Calu3 (cell line): ENCODE measurements at regions not wholly inside any gene's neighbourhood (a gene's known extent, or its start where the extent isn't known, plus 50 kb on each side); places are given as distances from the start of the nearest gene placed in this dataset.

Experiments used
- BruUV-seq: library from RNA; stranded (reverse); fragments of 400-500 nt; replicated peaks from 2 replicates; lab custom pipeline; 2021; lab: Mats Ljungman, UMichigan
- CTCF ChIA-PET: fragments of 300-600 bp; sonication (Branson Sonifier 250); formaldehyde crosslinking; loops from one replicate; lab custom pipeline; 2022; ENCODE audit warnings: antibody characterized with exemption; lab: Charles Lee
- DNase-seq: peaks from one replicate; pipeline ENCODE4 v3.0.0; 2022
- H3K27ac Mint-ChIP-seq: one replicate; pipeline ENCODE4 v1.8.0; 2022; ENCODE audit warnings: mixed read lengths; ENCODE audit not compliant: unreplicated experiment
- H3K27me3 Mint-ChIP-seq: one replicate; pipeline ENCODE4 v1.8.0; 2022; ENCODE audit warnings: mixed read lengths; ENCODE audit not compliant: unreplicated experiment
- H3K36me3 Mint-ChIP-seq: one replicate; pipeline ENCODE4 v1.8.0; 2022; ENCODE audit warnings: mild to moderate bottlenecking, moderate library complexity, mixed read lengths; ENCODE audit not compliant: insufficient read depth, unreplicated experiment
- H3K4me1 Mint-ChIP-seq: one replicate; pipeline ENCODE4 v1.8.0; 2022; ENCODE audit warnings: mild to moderate bottlenecking, low read depth, mixed read lengths; ENCODE audit not compliant: unreplicated experiment
- H3K4me3 Mint-ChIP-seq: one replicate; pipeline ENCODE4 v1.8.0; 2022; ENCODE audit warnings: mild to moderate bottlenecking, low read depth, moderate library complexity, mixed read lengths; ENCODE audit not compliant: unreplicated experiment
- H3K9me3 Mint-ChIP-seq: one replicate; pipeline ENCODE4 v1.8.0; 2022; ENCODE audit warnings: low read depth, mixed read lengths; ENCODE audit not compliant: unreplicated experiment
- intact Hi-C: fragments of 100-400 bp; cut with micrococcal nuclease; formaldehyde crosslinking; loops from one replicate; pipeline ENCODE4 v1.10.0; 2022; ENCODE audit not compliant: unreplicated experiment
- TF ChIP-seq, protein P1 (sequence below): fragments of 200-600 bp; IDR thresholded peaks from one replicate; pipeline ENCODE4 v1.8.0; 2022; ENCODE audit warnings: antibody characterized with exemption; ENCODE audit not compliant: unreplicated experiment

DNA sequence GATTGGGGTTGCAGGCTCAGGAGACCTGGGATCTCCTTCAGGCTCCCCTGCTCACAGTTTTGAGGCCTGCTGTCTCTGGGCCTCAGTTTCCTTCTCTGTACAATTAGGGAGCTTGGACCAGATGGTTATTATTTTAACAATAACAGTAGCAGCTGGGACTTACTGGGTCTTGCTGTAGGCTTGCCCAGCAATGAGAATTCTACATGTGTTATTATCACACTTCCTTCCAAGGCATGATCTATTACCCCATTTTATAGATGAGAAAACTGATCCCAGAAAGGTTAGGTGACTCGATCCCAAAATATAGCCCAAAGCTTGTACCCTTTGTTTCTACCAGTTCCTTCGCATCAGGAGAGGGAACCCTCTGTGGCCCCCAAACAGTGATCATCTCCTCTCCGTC, 153.8 kb downstream of the PTPRU start:
- Mint-ChIP-seq H3K4me1 (no peaks in the 10 kb centered on the region), H3K36me3 (no peaks in the 10 kb centered on the region), H3K9me3 (no peaks in the 10 kb centered on the region), H3K27me3 (peaks cover 86% of the 10 kb centered on the region), H3K4me3 (no peak overlapping the region), H3K27ac (no peak overlapping the region)
- TF ChIP-seq, protein P1, sequence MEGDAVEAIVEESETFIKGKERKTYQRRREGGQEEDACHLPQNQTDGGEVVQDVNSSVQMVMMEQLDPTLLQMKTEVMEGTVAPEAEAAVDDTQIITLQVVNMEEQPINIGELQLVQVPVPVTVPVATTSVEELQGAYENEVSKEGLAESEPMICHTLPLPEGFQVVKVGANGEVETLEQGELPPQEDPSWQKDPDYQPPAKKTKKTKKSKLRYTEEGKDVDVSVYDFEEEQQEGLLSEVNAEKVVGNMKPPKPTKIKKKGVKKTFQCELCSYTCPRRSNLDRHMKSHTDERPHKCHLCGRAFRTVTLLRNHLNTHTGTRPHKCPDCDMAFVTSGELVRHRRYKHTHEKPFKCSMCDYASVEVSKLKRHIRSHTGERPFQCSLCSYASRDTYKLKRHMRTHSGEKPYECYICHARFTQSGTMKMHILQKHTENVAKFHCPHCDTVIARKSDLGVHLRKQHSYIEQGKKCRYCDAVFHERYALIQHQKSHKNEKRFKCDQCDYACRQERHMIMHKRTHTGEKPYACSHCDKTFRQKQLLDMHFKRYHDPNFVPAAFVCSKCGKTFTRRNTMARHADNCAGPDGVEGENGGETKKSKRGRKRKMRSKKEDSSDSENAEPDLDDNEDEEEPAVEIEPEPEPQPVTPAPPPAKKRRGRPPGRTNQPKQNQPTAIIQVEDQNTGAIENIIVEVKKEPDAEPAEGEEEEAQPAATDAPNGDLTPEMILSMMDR = no peak
- intact Hi-C loops = no loop called here
- CTCF ChIA-PET = no interaction called here
- no TSS peak for BruUV-seq
- no peak for DNase-seq

DNA sequence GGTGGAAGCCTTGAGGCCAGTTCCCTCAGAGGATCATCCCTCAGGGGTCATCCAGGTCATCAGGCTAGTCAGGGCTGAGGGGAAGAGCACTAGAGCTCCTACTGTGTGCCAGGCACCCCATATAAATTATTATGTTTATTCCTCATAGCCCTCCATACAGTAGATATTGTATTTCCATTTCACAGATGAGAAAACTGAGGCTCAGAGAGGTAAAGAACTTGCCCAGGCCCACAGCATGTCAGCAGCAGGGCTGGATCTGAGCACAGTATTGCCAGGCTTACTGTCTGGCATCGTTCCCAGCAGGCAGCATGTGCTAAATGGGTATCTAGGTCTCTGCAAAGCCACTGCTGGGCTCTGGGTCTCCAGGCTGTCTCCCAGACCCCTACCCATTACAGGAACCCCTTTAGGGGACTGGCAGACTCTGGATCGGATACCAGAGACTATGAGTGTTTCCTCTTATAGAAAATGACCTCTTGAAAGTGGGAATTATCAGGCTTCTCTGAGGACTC, 153.3 kb downstream of the PTPRU start:
- H3K4me3 Mint-ChIP-seq = no peak overlapping the region
- DNase-seq = no peak
- TF ChIP-seq, protein P1 = no peak
- no peaks in the 10 kb centered on the region for H3K9me3 Mint-ChIP-seq
- no peaks in the 10 kb centered on the region for H3K36me3 Mint-ChIP-seq
- CTCF ChIA-PET = interaction anchor here (0.6 kb wide), 1 partner anchor 58 kb away, joined by 3 read pairs; no protein-coding TSS in a partner anchor
- no peaks in the 10 kb centered on the region for H3K4me1 Mint-ChIP-seq
- intact Hi-C loops = no loop called here
- H3K27me3 Mint-ChIP-seq = peaks cover 84% of the 10 kb centered on the region
- BruUV-seq = no TSS peak
- no peak overlapping the region for H3K27ac Mint-ChIP-seq

DNA sequence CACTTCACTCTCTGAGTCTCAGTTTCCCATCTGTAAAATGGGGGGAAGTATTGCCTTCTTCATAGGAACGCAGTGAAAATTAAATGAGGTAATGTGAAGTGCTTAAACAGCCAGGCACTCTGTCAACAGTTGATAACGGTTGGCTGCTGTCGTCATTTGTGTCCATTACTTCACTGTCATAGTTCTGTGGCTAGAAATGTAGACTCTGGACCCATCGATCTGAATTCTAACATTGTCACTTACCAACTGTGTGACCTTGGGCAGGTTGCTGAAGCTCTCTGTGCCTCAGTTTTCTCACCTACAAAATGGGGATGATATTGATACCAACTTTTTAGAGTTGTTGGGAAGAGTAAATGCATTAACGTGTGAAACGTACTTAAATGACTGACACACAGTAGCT, 152.6 kb downstream of the PTPRU start:
- intact Hi-C loops = no loop called here
- TF ChIP-seq, protein P1 = no peak
- no peaks in the 10 kb centered on the region for H3K36me3 Mint-ChIP-seq
- CTCF ChIA-PET = interaction anchor here (0.6 kb wide), 1 partner anchor 57 kb away, joined by 3 read pairs; no protein-coding TSS in a partner anchor
- peaks cover 4% of the 10 kb centered on the region for H3K4me1 Mint-ChIP-seq
- DNase-seq = no peak
- H3K27ac Mint-ChIP-seq = no peak overlapping the region
- BruUV-seq = no TSS peak
- peaks cover 84% of the 10 kb centered on the region for H3K27me3 Mint-ChIP-seq
- no peak overlapping the region for H3K4me3 Mint-ChIP-seq
- no peaks in the 10 kb centered on the region for H3K9me3 Mint-ChIP-seq

DNA sequence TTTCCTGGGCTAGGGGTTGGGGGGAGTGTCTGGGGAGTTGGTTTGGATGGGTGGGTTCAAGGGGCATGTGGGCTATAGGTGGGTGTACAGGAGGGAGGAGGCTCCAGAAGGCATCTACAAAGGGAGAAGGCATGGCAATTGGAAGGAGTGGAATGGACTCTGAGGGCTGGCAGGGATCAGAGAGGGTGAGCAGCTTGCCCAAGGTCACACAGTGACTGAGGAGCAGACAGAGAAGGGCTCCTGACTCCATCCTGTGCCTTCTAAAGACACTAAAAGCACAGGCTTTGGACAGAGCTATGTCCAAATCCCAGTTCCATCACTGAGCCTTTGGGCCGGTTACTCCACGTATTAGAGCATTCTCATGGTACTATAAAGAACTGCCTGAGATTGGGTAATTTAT, 151.8 kb downstream of the PTPRU start:
- intact Hi-C loops = no loop called here
- no TSS peak for BruUV-seq
- H3K4me1 Mint-ChIP-seq = peaks cover 10% of the 10 kb centered on the region

More for the DNA sequence above, 151.8 kb downstream of the PTPRU start:
- no peak overlapping the region for H3K4me3 Mint-ChIP-seq
- no peak for DNase-seq
- peaks cover 84% of the 10 kb centered on the region for H3K27me3 Mint-ChIP-seq
- H3K36me3 Mint-ChIP-seq = no peaks in the 10 kb centered on the region
- CTCF ChIA-PET = no interaction called here
- no peaks in the 10 kb centered on the region for H3K9me3 Mint-ChIP-seq
- TF ChIP-seq, protein P1 = no peak
- H3K27ac Mint-ChIP-seq = no peak overlapping the region
